SK-N-SH (cell line): ENCODE measurements at regions not wholly inside any gene's neighbourhood (a gene's known extent, or its start where the extent isn't known, plus 50 kb on each side); places are given as distances from the start of the nearest gene placed in this dataset.

Experiments used
- CTCF ChIA-PET: fragments of 300-600, 350-600 bp; formaldehyde crosslinking; extraction: SDS; loops from one replicate; lab custom pipeline; 2021; lab: Yijun Ruan, JAX
- POLR2A ChIA-PET: fragments of 350-600 bp; sonication (Branson Sonifier 250); formaldehyde crosslinking; extraction: SDS; loops from one replicate; lab custom pipeline; 2020; ENCODE audit warnings: antibody characterized with exemption, inconsistent platforms; lab: Yijun Ruan, JAX
- DNase-seq: peaks from one replicate; pipeline ENCODE4 v3.0.0; 2012
- H2AFZ ChIP-seq: fragments of 200-600 bp; sonication (generic); 2 replicates; pipeline ENCODE4 v1.8.1; 2016; ENCODE audit warnings: antibody characterized with exemption, mild to moderate bottlenecking, low read depth
- H3F3A ChIP-seq: fragments of 200-600 bp; sonication (generic); replicated peaks from 2 replicates; pipeline ENCODE3; 2016; ENCODE audit warnings: antibody characterized with exemption, mild to moderate bottlenecking; ENCODE audit not compliant: insufficient read depth
- H3K27ac ChIP-seq, 2 experiments: fragments of 200-500 bp in 1 of 2; fragments of 200-600 bp in 1 of 2; sonication (Bioruptor generic) in 1 of 2; sonication (generic), shearing (Covaris generic) in 1 of 2; 2 replicates each; pipeline versions ENCODE4 v1.5.1 to v1.6.1; 2014 to 2016; ENCODE audit warnings: low read depth in 2 of 2, inconsistent platforms in 1 of 2, low read length in 1 of 2, mild to moderate bottlenecking in 1 of 2, mixed read lengths in 1 of 2
- H3K27me3 ChIP-seq: fragments of 200-600 bp; sonication (generic), shearing (Covaris generic); 2 replicates; pipeline ENCODE4 v1.6.1; 2016; ENCODE audit warnings: mixed run types; ENCODE audit not compliant: insufficient read depth
- H3K36me3 ChIP-seq, 2 experiments: fragments of 200-500 bp in 1 of 2; fragments of 200-600 bp in 1 of 2; sonication (Bioruptor generic) in 1 of 2; sonication (generic) in 1 of 2; replicated peaks in 1 of 2; 2 replicates each; pipeline versions ENCODE3 to v1.5.1; 2014 to 2016; ENCODE audit warnings: low read length in 1 of 2, mild to moderate bottlenecking in 1 of 2; ENCODE audit not compliant: insufficient read depth in 2 of 2, control insufficient read depth in 1 of 2
- H3K4me1 ChIP-seq, 2 experiments: fragments of 200-500 bp in 1 of 2; fragments of 200-600 bp in 1 of 2; sonication (Bioruptor generic) in 1 of 2; sonication (generic), shearing (Covaris generic) in 1 of 2; 2 replicates each; pipeline versions ENCODE4 v1.5.1 to v1.6.1; 2014 to 2016; ENCODE audit warnings: low read depth in 1 of 2, low read length in 1 of 2, mixed run types in 1 of 2; ENCODE audit not compliant: insufficient read depth in 2 of 2, control insufficient read depth in 1 of 2
- H3K4me2 ChIP-seq: fragments of 200-600 bp; sonication (generic), shearing (Covaris generic); 2 replicates; pipeline ENCODE4 v1.6.1; 2017; ENCODE audit warnings: mixed run types
- H3K4me3 ChIP-seq, 2 experiments: fragments of 200-500 bp in 1 of 2; fragments of 200-600 bp in 1 of 2; sonication (Bioruptor generic) in 1 of 2; sonication (generic), shearing (Covaris generic) in 1 of 2; 2 replicates each; pipeline versions ENCODE4 v1.5.1 to v1.8.1; 2014 to 2016; ENCODE audit warnings: low read depth in 2 of 2, inconsistent platforms in 1 of 2, low read length in 1 of 2, mild to moderate bottlenecking in 1 of 2, mixed read lengths in 1 of 2, moderate library complexity in 1 of 2
- H3K79me2 ChIP-seq: fragments of 200-600 bp; sonication (generic); 2 replicates; pipeline ENCODE4 v1.8.1; 2017; ENCODE audit warnings: mild to moderate bottlenecking; ENCODE audit not compliant: insufficient read depth
- H3K9ac ChIP-seq: fragments of 200-600 bp; sonication (generic); 2 replicates; pipeline ENCODE4 v1.6.1; 2017; ENCODE audit warnings: mixed run types
- H3K9me2 ChIP-seq: fragments of 200-600 bp; sonication (generic); 2 replicates; pipeline ENCODE4 v1.6.1; 2017; ENCODE audit warnings: mixed run types
- H3K9me3 ChIP-seq: fragments of 200-600 bp; sonication (generic); 2 replicates; pipeline ENCODE4 v1.6.1; 2017; ENCODE audit warnings: mixed run types, mild to moderate bottlenecking, moderate library complexity
- H4K20me1 ChIP-seq: fragments of 200-600 bp; sonication (generic); 2 replicates; pipeline ENCODE4 v1.6.1; 2017; ENCODE audit warnings: mild to moderate bottlenecking, mixed run types; ENCODE audit not compliant: insufficient read depth
- CHD2 ChIP-seq: fragments of 150-350 bp; IDR thresholded peaks from 2 replicates; pipeline ENCODE4 v1.6.1; 2018; ENCODE audit warnings: low read length; ENCODE audit not compliant: partially characterized antibody
- CTCF ChIP-seq: fragments of 200-600 bp; sonication (generic); IDR thresholded peaks from 2 replicates; pipeline ENCODE4 v1.6.1; 2017; ENCODE audit warnings: antibody characterized with exemption, mild to moderate bottlenecking, moderate library complexity
- ELF1 ChIP-seq: IDR thresholded peaks from 2 replicates; pipeline ENCODE4 v1.4.0; 2012
- EP300 ChIP-seq, 2 experiments: IDR thresholded peaks; 2 replicates each; pipeline versions ENCODE4 v1.4.0 to v1.6.1; 2012; ENCODE audit warnings: borderline replicate concordance in 1 of 2, low read depth in 1 of 2, low read length in 1 of 2
- EZH2phosphoT487 ChIP-seq: fragments of 200-600 bp; sonication (generic); IDR thresholded peaks from 2 replicates; pipeline ENCODE4 v1.6.1; 2017; ENCODE audit warnings: low read depth, mixed run types, mild to moderate bottlenecking, antibody characterized with exemption, moderate library complexity, borderline replicate concordance
- FOXM1 ChIP-seq: IDR thresholded peaks from 2 replicates; pipeline ENCODE4 v1.4.0; 2012; ENCODE audit warnings: low read depth, mild to moderate bottlenecking
- GATA2 ChIP-seq: sonication (generic); formaldehyde crosslinking; IDR thresholded peaks from 2 replicates; pipeline ENCODE4 v1.5.0; 2020; ENCODE audit warnings: mild to moderate bottlenecking, missing genetic modification reagents
- IRF3 ChIP-seq: fragments of 150-350 bp; IDR thresholded peaks from 2 replicates; pipeline ENCODE4 v1.6.1; 2016; ENCODE audit warnings: mild to moderate bottlenecking, low read depth, low read length
- JUND ChIP-seq: IDR thresholded peaks from 2 replicates; pipeline ENCODE4 v1.4.0; 2012
- NRF1 ChIP-seq: IDR thresholded peaks from 2 replicates; pipeline ENCODE4 v1.6.1; 2012; ENCODE audit warnings: low read depth, mild to moderate bottlenecking, low read length
- SIN3A ChIP-seq: IDR thresholded peaks from 2 replicates; pipeline ENCODE4 v1.6.1; 2012; ENCODE audit warnings: low read depth, mild to moderate bottlenecking, low read length, moderate library complexity, borderline replicate concordance
- SMC3 ChIP-seq: IDR thresholded peaks from 2 replicates; pipeline ENCODE4 v1.6.1; 2012; ENCODE audit warnings: low read depth, low read length, improper control_type of control experiment
- TCF12 ChIP-seq: IDR thresholded peaks from 2 replicates; pipeline ENCODE4 v1.4.0; 2012
- TEAD4 ChIP-seq: IDR thresholded peaks from 2 replicates; pipeline ENCODE4 v1.4.0; 2012; ENCODE audit warnings: mild to moderate bottlenecking, borderline replicate concordance; ENCODE audit not compliant: insufficient read depth
- USF2 ChIP-seq: fragments of 150-350 bp; IDR thresholded peaks from 2 replicates; pipeline ENCODE4 v1.6.1; 2017; ENCODE audit warnings: antibody characterized with exemption, low read length, low read depth, borderline replicate concordance
- ZBTB33 ChIP-seq: IDR thresholded peaks from 2 replicates; pipeline ENCODE4 v1.4.0; 2012; ENCODE audit warnings: low read depth, borderline replicate concordance
- WGBS: methylation state at CpG from one replicate; pipeline ENCODE4 v1.1.6; 2017; ENCODE audit warnings: low lambda C conversion rate; 5-methylcytosine and 5-hydroxymethylcytosine counted together

GRCh38 chr18:61261870-61262269 lies 71.4 kb upstream of the CDH20 start:
- DNase-seq: no peak
- Histone ChIP-seq H3K9me2 (peaks cover under 1% of the 10 kb centered on the region; the same call in 1 of the 2 replicates), H2AFZ (no peak overlapping the region), H3K4me3 (no peak overlapping the region), H4K20me1 (no peaks in the 10 kb centered on the region), H3K9me3 (no peaks in the 10 kb centered on the region), H3K27me3 (no peaks in the 10 kb centered on the region), H3K36me3 (no peaks in the 10 kb centered on the region), H3K4me1 (no peaks in the 10 kb centered on the region), H3K79me2 (no peaks in the 10 kb centered on the region), H3K4me2 (no peak overlapping the region), H3F3A (no peaks in the 10 kb centered on the region), H3K9ac (no peak overlapping the region), H3K27ac (no peak overlapping the region)
- POLR2A ChIA-PET: no interaction called here
- CTCF ChIA-PET: no interaction called here
- WGBS: 52% methylated on average over 2 of the region's 2 CpGs
- TF ChIP-seq SIN3A (no peak), TEAD4 (no peak), EP300 (IDR thresholded peaks at IDR 0.05; ENCODE audit: borderline replicate concordance in 1 of 2, low read depth in 1 of 2, low read length in 1 of 2) (no peak), IRF3 (no peak), CHD2 (no peak), GATA2 (no peak), NRF1 (no peak), CTCF (no peak), USF2 (no peak), EZH2phosphoT487 (no peak), ELF1 (no peak), SMC3 (no peak), JUND (no peak), TCF12 (no peak)

- POLR2A ChIA-PET: no interaction called here
- CTCF ChIA-PET: interaction anchor here (1.0 kb wide), 1 partner anchor 20 kb away, joined by 3 read pairs; no protein-coding TSS in a partner anchor
- WGBS: 55% methylated on average over 2 of the region's 2 CpGs
Measured at GRCh38 chr18:61272793-61273192, 60.4 kb upstream of the CDH20 start.

More at GRCh38 chr18:61272793-61273192, 60.4 kb upstream of the CDH20 start:
- TF ChIP-seq ZBTB33: no peak
- no peak for TF ChIP-seq FOXM1
- Histone ChIP-seq H3K9ac (no peak overlapping the region), H3K9me2 (0 out of 2 replicates have a peak, but pooled peaks cover 7% of the 10 kb centered on the region), H4K20me1 (no peaks in the 10 kb centered on the region), H2AFZ (no peak overlapping the region), H3K27me3 (no peaks in the 10 kb centered on the region), H3K4me2 (no peak overlapping the region), H3K4me1 (no peaks in the 10 kb centered on the region), H3K4me3 (no peak overlapping the region), H3F3A (no peaks in the 10 kb centered on the region), H3K27ac (no peak overlapping the region), H3K36me3 (no peaks in the 10 kb centered on the region), H3K9me3 (no peaks in the 10 kb centered on the region), H3K79me2 (no peaks in the 10 kb centered on the region)
- no peak for DNase-seq
